HG03565 (cell line): ENCODE measurements at regions not wholly inside any gene's neighbourhood (a gene's known extent, or its start where the extent isn't known, plus 50 kb on each side); places are given as distances from the start of the nearest gene placed in this dataset.

Experiments used
- ATAC-seq: cut with Tn5 transposase; IDR thresholded peaks from one replicate; pipeline ENCODE4 v1.9.1; 2021; ENCODE audit warnings: mild to moderate bottlenecking, moderate library complexity; ENCODE audit not compliant: unreplicated experiment

DNA sequence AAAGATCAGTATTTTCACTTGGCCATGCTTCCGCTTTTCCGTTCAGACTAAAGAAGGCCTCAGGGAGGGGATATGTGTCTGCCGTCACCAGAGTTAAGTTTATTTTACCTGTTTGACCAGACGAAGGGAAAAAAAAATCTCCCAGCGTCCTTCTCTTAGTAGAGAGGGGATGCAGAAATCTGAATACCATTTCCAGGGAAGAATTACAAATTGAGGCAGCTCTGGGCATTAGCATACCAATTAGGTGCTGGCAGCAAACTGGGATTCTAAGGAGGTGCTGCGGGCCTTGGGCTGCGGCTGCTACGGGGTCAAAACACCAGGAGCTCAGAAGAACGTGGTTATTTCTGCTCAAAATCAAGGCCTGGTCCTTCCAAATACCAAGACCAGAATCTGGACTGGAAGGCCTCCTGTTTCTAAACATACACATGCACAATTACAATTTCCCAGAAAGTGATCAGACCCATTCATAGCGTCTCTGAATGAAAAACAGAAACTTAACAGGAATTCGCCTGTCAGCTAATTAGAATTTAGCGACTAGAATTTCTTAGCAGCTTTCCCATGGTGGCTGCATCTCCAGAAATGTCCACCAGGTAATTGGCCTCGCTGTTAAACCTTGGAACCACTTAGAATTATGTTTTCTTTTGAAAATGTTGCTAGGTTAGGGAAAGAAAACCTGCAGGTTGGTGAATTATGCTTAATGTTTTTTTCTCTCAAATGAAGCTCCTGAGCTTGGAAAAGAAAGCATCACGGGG lies 617.0 kb downstream of the VRK1 start:
- no peak for ATAC-seq

DNA sequence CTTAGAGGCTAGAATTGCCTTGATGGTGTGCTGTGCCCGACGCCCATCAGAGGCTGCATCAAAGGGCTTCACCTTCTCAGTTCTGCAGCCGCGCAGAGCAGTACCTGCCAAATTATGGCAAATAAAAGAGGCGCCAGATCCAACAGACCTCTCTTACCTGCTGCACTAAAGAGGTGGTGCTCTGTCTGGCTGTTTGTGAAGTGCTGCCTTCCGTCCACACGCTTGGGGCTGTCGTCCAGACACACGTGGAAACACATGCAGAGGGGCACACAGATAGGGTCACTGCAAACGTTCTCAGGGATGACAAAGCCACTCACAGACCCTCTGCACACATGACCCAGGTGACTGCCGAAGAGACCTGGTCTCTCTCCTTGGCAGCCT lies 617.5 kb downstream of the VRK1 start:
- ATAC-seq: no peak

DNA sequence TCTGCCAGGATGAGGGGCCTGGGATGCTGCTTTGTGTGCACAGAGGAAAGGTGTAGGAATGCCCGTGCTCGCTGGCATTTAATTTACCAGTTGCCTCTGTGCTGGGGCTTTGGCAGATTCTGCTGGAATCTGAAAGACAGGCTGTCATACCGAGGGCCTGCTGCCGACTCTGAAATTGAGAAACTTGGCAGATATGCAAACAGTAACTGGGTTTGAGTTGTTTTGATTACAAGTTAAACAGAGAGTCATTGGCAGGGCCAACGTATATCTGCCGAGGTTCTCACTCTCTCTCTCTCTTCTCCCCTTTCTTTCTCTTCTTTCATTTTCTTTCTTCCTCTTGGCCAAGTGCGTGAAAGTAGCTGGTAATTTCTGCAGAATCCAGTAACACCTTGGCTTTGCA lies 618.7 kb downstream of the VRK1 start:
- ATAC-seq: no peak

DNA sequence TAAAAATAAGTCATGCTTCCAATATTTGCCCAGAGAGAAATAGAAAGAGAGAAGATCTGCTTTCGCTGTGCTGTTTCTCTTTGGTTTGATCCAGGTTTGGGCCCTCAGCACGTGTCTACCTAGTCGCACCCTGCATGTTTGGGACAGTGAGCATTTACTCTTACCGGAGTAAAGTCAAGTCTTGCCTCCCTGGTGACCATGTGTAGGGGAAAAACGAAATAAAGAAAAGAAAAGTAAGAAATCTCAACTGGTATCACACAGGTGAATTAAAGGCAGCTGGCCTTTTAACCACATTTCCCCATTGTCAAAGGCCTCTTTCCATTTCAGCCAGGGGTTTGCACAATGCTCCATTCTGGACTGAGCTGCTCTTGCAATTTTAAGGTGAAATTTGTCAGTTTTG lies 619.4 kb downstream of the VRK1 start:
- ATAC-seq: no peak

DNA sequence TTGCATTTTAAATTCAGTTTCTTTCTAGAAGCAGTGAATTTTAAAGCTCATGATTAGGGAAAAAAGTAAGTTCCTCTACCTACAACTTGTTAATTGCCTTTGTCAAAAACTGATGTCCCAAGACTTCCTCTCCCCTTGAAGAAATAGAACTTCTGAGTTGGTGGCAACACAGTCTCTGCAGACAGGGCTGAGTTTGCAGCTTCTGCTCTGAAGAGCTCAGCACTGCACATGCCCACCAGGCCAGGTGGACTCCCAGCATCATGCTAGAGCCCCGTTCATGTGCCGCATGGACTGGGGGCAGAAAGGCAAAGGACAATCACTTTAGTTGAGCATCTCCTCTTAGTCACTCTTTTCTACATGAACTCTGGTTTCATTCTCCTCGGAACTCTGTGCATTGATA lies 620.1 kb downstream of the VRK1 start:
- ATAC-seq: no peak

DNA sequence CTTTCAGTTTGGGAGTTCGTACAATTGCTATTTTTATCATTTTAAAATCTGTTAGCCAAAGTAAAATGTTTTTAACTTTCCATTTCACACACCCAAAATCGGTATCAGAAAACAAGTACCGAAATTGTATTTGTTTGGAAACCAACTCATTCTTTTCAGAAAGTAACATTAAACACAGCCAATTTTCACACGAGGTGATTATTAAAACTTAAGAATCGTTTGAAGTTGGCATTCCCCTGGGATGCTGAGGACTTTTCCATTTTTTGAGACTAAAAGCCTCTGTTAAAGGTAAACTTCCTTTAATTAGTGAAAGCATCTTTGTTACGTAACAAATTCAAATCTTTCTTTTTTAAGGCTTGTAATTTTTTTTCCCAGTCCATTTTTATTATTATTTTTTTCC lies 623.0 kb downstream of the VRK1 start:
- no peak for ATAC-seq

DNA sequence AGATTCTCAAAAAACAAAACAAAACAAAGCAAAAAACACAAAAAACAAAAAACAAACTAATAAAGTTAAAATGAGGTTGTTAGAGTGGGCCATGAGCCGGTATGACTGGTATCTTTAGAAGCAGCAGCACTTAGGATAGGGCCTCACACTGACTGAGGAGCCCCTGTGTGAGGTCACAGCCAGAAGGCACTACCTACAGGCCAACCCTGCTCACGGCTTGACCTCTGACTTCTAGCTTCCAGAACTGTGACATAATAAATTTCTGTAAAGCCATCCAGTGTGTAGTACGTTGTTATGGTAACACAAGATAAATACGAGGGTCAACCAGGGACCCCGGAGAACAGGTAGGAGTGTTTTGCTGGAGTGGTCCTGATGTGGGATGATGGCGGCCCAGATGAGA lies 629.6 kb downstream of the VRK1 start:
- ATAC-seq: no peak

DNA sequence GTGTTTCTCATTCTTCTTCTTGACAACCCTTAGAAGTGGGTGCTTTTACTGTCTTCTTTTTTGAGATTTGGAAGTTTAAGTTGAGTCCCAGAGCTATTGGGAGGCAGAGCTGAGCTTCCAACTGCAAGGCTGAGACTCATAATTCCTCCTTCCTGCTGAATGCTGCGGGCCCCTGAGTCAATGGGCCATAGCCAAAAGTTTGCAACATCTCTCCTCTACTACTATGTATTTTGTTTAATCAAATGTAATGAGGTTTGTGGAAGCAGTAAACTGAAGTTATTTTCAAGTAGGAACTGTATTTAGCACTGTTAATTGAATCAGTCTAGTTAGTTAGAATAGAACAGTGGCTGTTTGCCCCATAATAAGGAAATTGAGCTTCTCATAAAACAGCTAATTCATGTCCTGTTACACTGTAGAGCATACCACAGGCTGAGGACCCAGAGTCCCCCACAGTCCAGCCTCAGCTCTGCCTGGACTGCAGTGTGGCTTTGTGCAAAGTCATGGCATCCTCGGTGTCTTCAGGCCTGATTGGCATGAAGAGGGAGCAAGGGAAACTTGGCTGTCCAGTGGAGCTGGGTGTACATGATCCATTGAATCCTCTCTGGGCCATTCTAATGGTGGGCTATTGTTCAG lies 631.7 kb downstream of the VRK1 start:
- ATAC-seq: no peak

DNA sequence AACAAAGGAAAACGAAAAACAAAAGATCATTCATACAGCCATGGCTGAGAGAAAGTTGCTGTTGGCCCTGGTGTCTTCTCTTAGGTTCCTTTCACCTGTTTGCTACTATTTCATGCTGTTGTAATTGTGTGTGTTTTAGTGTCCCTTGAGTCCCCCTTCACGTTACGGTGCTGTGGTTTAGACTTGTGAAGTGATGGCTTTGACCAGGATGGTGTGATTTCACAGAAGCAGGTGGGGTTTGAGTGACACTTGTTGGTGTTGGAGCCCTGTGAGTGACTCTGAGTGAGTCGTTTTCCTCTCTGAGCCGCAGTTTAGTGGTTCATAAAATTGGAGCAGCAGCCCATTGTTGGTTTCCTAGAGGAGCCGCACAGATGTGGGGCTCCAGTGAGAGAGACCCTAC lies 635.4 kb downstream of the VRK1 start:
- ATAC-seq: no peak

DNA sequence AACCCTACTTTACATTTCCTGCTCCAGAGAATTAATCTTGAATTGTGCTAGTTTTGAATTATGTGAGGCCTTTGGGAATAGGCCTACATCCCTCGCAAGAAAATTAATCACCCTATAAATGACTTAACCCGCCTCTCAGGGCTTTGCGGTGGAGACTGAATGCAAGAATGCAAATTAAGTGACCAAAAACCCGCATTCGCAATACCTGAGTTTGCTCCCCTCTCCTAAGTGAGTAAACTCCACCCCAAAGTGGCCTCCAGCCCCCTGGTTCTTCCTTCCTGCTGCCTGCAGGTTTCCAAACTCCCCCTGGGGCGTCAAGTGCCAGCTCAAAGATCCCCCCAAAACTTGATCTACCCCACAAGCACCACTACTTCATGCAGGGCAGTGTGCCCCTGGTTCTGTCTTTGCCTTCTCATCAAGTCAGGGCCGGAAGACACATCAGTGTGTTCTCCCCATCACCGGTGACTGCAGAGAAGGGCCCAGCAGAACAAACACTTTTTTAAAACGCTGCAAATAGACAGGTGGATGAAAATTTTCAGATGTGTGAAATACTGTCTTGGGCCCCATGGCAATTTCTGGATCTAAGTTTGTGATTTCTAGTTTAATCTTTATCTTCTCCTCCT lies 644.7 kb downstream of the VRK1 start:
- no peak for ATAC-seq

DNA sequence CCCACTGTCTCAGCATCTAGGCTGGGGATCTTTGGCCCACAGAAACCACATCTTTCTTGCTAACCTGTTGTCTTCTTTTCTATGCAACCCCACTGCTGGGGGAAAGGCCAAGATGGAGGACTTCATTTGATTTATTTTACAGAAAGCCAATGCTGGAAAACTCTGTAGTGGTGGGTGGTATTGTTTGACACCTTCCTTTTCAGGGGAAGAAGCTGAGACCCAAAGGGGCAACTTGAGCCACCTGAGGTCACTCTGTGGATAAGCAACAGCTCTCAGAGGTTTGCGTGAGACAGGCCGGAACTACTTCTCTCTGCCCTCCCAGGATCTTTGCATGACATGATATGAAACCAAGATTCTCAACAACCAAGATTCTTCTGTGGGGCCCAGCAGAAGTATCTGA lies 645.2 kb downstream of the VRK1 start:
- no peak for ATAC-seq

DNA sequence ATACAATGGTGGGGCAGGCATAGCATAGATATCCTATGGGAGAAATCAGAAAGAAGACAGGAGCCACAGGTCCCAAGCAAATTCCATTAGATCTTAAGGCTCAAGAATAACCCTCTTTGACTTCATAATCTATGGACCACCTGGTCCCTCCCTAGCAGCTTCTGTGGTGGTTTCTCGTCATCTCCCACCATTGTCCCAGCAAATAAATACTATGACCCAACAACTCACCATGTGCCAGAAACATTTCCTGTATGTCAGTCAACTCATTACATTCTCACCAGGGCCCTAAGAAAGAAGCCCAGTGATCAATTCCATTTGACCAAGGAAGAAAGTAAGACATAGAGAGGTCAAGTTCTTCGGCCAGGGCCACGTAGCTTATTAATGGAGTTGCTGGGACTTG lies 646.2 kb downstream of the VRK1 start:
- no peak for ATAC-seq

DNA sequence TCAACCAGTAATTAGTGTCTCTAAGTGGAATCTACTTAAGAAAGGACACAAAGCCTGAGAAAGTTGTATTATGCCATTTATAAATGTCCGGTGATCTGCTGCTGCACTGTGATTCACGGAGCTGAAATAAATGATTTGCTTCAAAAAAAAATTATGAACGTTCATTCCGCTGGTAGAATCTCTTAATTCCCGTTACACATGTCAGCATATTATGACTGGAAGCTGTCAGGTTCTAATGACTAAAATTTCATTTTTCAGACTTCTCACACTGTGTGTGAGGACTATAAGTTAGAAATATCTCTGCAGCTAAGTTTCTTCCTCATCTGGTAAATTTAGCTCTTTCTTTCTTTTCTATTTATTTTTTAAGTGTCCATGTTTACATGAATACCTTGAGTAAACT lies 647.1 kb downstream of the VRK1 start:
- ATAC-seq: no peak

DNA sequence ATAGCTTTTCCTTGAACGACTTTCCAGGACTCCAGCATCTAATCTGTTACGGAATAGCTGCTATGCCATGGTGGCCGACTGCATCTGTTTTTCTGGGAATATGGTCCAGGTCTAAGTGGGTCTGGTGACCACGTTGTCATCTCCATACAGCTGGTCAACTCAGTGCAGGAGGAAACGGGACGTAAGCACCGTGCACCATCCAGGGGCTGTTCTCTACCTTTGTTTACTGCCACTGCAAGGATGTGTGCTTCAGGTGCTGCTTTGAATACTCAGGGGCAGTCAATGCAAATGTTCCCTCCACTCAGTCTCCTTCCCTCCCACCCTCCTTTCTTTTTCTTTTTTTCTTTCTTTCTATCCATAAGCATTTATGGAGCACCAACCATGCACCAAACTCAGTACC lies 648.2 kb downstream of the VRK1 start:
- no peak for ATAC-seq

DNA sequence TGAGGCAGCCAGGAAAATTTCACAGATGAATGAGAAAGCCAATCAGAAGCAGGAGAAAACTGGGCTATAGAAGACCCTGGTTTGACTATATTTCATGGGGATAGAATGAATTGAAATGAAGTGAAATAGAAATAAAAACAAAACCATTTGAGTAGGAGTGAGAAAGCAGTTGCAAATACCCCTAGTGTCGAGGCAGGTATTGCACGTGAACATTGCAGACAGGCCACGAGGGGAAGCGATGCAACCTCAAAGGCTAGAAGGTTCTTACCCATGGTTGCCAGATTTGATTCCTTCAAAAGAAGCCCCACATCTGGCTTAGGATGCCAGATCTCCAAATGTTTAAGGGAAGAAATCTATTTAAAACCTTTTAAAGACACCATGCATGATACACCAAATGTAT lies 648.9 kb downstream of the VRK1 start:
- ATAC-seq: no peak

DNA sequence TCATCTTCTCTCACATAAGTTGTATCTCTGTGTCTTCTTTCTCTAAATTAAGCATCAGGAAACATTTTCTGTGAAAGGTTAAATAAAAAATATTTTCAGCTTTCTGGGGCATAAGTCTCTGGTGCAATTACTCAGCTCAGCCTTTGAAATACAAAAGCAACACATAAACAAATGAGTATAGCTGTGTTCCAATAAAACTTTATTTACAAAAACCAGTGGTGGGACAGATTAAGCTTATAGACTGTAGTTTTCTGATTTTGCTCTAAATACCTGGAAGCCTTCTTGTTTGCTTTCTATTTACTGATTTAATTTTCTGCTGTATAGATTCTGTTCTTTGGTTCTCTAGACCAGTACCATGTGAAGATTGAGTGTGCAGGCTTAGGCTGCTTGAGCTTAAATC lies 655.1 kb downstream of the VRK1 start:
- no peak for ATAC-seq

DNA sequence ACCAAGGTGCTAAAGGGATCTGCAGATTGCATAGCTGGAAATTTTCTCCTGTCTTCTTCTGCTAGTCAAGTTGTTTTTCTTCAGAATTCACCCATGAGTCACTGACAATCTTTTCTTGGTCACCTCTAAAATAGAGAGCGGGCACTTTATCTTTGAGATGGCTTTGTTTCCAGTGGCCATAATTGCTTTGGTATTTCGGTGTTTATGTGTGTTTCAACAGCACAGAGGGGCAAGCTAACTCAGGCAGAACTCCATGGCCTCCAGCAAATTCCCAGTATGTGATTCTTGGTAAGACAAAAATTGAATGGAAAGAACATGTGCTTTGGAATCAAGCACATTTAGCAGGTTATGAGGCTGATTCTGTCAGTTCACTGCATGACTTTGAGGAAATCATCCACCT lies 656.8 kb downstream of the VRK1 start:
- no peak for ATAC-seq

DNA sequence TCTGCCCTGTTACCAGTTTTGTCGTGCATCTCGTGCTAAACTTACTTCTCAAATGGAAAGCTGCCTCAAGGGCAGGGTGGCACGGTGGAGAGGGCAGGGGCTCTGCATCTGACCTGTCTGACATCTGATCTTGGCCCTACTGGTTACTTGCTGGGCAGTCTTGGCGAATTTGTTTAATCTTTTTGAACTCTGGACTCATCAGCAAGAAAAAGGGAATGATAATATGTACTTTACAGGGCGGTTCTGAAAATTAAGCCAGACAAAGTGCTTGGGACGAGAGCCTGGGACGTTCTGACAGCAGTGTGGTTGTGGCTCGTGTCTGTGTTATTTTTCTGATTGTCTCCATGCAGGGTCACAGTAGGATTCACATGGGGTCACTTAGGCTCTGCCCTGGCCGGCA lies 659.3 kb downstream of the VRK1 start:
- ATAC-seq: no peak

DNA sequence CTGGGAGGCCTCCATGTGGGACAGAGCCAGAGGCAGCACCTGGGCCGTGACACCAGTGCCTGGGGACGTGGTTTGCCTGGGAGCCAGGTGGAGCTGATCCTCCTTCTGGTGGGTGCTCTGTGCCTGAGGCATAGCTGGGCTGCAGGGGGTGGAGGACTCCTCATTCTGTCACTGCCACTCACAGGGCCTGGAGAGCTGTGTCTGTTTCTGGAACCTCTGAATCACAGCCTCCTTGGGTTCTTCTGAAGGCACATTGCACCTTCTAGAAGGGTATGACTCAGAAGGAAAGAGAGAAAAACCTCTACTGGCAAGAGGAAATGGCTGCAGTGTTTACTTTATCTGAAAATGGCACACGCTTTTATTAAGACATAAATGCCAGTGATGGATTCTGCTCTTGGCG lies 659.8 kb downstream of the VRK1 start:
- no peak for ATAC-seq

DNA sequence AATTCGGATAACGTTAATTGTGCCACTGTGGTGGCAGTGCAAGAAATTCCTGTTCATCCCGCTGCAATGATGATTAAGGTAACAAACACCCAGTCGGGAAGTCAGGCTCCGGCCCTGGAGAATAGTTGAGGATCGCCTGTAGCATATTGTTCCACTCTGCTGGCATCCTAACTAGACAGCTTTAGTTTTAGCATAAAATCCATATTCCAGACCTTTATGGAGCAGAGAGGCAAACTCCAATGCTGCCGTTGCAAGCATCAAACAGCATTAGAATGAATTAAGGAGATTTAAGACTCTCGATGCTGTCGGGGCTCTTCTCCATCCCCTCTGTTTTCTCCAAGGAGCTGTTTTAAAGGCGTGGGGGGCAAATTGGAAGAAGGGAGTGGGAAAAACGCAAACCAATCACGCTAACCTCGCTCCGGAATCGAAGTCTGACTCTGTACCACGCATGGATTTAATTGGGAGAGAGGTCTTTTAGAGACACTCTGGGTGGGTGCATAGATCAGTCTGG lies 660.4 kb downstream of the VRK1 start:
- no peak for ATAC-seq

DNA sequence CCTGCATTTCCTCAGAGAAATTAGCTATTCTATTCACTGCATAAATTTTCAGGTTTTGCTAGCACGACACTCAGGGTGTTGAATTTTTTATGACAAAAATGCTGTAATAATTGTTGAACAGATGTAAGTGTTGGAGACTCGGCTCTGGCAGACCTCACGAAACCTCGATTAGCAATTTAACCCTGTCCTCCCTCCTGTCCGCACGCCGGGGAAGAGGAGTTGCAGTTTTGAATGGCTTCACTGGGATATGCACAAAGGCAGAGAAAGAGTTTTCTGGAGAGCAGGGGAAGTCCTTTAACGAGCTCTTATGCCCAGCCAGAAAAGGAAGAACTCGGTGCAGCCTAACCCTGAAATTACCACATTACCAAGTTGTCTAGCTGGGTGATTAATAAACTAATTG lies 661.1 kb downstream of the VRK1 start:
- ATAC-seq: no peak
